ENCODE measurements at regions not wholly inside any gene's neighbourhood (a gene's known extent, or its start where the extent isn't known, plus 50 kb on each side); places are given as distances from the start of the nearest gene placed in this dataset.

DNA sequence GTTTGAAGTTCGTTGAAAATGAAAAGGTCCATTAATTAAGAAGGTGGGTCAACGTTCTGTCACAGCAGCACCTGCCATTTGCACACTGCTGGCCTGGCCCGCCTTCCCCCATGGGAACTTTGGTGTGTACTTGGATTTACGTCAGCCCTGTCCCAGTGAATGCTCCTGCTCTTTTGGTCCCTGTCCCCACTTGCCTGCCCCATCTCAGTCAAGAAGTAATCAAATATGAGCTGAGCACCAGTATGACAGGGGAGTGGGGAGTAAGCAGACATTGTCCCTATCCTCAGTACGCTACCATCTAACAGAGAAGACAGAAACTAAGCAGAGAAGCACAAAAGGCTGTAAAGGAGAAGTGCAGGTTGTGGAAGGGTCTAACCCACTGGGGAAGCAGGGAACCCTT, 65.1 kb downstream of the SLC4A3 start:
- DNase-seq, result no peak

DNA sequence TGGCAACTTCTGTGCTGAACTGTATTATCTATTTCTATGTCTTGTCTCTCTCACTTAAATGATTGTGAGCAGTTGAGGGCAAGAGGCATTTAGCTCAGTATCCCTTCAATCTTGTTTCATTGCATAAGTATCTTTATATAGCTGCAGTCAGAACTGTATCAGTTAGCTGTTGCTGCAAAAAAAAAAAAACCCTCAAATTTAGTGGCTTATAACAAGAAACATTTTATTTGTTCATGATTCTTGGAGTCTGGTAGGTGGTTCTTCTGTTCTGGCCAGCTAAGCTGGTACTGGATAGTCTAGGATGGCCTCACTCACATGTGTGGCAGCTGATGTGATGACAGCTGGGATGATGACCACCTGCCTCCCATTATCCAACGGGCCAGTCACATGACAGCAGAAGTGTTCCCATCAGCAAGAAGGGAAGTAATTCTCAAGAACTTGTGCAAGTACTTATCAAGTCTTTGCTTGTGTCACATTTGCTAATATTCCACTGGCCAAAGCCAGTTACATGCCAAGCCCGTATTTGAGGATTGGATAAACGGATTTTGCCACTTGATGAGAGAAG, 67.8 kb downstream of the SLC4A3 start:
- DNase-seq, result no peak

DNA sequence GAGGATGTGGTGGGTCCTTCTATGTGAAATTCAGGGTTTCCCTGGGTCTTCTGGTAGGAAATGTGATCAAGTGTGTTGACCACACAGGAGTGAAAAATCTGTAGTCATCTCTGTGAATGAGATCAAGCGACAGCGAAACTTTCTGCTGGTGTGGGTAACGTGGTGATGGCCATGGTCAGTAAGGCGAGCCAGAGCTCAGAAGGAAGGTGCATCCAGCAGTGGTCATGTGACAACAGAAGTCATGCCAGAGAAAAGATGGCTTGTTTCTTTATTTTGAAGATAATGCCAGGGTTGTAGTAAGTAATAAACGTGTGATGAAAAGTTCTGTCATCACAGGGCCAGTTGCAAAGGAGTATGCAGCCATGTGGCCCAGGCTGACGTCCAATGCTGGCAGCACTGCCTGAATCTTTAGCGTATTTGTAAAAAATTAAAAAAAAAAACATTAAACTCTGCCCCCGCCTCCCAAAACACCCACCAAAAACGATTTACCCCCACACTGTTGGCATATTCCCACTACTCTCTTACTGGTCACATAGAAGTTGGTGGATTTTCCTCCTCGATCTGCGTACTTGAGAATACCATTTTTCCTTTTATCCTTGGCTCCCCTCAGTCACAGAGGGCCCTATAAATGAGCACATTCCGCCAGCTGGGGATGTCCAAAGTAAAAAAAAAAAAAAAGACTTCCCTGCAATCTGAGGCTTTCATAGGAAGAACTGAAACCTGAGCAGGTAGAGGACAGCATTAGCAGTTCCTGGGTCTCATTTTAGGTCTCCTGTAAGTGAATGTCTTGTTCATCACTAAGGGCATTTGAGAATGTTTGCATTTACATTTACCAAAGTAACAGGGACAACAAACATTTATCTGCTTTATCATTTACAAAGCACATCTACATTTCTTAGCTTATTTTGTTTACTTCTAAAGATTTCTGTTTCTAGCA, 70.6 kb downstream of the SLC4A3 start:
- no peak for DNase-seq

DNA sequence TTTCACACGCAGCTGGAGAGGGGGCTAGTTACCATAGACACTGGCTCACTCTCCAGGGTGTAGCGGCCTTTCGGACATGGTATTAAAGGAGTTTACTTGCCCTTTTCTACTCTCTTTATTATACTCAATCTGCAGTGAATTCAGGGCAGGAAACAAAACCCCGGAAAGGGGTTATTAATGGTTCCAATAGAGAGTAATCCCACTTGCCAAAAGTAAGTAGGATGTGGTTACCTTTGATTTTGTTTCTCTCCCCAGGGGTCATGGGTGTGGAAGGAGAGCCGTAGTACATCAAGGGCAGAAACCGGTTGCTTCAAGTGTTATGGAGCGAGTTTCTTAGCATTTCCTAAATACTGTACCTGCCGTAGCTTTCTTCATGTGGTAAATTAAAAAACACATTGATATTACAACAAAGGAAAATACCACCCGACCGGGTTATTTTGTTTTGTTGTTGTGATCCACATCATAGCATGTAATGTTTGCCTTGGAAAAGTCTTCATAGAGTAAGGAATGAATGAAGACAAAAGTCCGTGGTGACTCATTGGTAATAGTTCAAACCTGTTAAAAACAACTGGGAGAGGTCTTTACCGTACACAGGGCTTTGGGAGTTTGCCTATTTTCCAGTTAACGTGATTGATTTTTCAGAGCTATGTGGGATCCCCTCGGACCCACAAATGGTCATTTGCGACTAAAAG, 71.5 kb downstream of the SLC4A3 start:
- no peak for DNase-seq

DNA sequence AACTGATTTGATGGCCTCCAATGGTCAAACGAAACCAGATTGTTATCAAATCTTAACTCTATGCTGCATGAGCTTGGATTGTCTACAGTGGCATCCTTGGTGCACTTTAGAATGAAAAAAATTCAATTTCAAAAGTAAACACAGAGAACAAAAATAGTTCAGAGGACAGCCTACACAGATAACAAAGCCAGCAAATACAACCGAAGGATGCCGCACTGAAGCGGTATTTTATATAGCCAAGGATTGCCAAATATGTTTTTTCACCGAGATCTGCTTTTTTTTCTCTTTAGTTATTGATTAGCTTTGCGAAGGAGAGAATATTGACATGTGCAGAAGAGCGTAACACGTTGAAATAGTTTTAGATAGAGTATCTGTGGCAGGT, 72.0 kb downstream of the SLC4A3 start:
- no peak for DNase-seq

DNA sequence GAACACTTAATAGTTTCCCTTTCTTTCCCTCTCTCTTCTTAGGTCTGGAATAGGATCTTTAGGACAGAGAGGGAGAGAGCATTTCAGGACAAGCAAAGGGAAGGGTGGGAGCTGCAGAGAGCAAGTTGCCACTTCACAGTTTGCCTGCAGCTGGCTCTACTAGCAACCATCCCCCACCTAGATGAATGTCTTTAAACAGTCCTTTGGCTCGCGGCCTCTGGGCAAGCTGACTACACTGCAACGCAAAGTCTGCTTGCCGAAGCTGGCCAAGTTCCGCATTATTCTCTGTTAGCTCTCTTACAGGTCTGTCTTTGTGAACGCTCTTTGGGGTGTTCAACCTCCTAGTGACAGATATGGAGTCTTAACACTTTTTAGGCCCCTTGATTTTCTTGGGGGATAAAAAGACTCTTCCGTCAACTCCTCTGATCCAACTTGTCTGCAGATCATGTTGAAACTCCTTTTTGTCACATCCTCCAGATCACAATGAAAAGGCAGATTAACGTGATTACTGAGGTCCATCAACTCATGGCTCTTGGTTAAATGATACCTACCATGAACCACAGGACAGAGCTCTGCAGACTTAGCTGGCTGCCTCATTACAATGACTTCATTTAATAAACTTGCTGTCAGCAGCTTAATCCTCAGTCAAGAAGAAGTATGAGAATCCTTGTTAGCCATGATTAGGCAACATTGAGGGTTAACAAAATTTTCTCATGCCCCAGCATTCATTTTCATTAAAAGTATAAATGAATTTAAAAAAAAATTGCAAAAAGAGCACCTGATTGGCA, 74.6 kb downstream of the SLC4A3 start:
- no peak for DNase-seq

DNA sequence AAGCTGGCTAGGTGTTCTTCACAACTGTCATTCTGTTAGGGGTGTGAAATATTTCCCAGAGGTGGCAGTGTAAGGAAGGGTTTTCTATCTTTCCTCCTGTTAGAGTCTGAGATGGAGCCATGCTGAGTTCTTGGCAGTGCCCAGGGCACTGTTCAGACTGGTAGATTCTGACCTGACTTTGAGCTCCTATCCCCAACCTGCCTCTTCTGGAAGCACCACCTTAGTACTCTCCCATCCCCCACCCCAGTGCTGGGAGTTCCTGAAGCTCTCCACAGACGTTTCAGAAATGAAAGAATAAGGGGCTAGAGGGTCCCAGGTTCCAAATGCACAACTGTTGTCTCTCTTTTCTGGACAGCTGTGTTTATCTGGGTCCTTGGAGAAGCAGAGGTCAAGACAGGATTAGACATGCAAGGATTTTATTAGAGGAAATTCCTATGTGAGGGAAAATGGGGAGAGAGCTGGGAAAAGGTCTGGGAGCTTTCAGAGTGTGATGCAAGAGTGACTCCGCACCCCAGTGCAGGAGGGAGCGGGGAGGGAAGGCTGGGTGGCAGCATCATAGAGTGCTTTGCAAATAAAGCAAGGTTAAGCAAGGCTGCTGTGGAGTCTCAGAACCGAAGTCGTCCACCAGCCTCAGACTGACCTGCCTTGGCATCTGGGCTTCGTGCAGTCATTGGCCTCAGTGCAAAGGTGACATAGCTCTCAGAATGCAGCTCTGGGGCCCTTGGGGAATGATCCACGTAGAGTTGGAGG, 75.5 kb downstream of the SLC4A3 start:
- no peak for DNase-seq

DNA sequence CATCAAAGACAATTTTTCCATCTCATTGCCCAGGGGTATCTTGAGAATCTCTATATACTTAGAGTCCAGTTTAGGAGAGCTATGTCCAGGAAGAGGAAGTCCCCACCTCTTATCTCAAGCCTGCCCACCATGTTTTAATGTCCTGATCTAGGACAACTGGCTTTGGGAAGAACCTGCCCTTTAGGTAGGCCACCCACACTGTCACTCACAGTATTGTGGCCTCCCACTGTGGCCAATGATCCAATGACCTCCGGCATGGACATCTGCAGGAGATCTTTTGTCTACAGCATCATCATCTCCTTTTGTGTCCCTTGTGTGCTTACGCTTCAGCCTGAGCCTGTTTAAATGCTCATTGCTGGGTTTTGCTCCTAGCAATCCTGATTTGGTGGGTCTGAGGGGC, 77.4 kb downstream of the SLC4A3 start:
- no peak for DNase-seq

DNA sequence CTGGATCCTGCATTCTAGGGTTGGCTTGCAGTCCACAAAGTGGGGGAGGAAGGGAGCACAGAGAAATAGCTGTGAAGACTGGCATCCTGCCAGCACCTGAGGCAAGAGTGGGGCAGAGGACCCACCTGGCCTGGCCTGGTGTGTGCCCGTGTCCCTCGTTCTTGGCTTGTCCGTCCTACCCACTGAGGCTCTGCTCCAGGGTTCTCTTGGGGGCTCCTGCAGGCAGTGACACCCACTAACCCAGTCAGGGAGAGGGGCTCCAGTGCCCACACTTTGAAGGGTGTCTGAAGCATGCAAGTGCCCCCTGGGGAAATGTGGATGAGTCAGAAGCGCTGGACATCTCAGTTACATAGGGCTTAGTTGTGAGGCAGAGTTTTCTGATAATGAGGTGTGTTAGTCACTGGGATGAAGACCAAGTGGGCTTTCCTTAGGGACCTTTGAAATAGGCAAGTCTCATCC, 79.4 kb downstream of the SLC4A3 start:
- no peak for DNase-seq

DNA sequence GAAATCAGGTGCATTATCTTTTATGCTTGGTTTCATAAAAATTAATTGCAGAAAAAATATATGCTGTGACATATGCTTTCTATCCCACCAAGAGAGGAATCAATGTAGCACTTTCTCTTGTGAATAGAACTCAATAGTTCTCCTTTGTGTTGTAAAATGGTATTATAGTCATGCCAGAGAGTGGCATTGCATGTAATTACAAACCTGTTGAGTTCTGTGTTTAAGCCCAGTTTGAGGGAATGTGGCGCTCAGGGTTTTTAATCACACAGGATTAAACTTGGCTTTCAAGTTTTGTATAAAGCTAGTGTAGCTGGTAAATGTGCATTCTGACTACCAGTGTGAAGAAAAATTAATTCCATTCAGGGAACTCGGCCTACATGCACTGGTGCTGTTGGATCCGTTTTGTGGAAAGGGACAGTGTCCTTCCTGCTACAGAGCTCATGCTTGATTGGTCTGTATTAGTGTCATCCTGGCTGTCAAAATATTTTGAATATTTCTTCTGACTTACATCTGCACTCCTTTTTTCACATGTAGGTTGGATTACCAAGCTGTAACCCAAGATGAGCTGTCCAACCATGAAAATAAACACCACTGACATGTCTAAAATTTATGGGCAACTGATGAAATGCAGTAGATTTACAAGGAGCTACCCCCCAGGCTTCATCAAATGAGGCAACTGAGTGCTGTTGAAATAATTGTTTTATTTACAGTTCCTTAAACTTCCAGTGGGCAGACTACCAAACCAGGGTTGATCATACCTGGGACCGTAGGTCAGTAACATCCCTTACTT, 80.3 kb downstream of the SLC4A3 start:
- no peak for DNase-seq

DNA sequence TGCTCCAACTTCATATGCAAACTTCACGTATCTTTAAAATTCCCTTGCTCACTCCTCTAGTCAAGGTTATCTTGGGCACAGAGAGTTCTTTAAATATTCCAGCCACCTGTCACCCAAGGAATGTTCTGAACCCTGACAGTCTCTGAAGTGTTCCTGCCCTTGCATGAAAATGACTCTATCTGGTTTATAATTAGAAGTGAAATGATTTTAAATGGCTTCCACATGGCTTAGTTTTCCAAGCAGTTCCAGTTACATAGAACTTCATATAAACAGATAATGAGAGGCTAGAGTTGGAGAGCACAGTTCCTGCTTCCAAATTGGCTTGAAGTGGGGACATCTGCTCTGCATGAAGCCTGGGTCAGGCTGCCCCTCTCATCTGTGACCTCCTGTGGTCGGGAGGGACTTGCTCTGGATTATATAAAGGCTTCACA, 81.9 kb downstream of the SLC4A3 start:
- no peak for DNase-seq

DNA sequence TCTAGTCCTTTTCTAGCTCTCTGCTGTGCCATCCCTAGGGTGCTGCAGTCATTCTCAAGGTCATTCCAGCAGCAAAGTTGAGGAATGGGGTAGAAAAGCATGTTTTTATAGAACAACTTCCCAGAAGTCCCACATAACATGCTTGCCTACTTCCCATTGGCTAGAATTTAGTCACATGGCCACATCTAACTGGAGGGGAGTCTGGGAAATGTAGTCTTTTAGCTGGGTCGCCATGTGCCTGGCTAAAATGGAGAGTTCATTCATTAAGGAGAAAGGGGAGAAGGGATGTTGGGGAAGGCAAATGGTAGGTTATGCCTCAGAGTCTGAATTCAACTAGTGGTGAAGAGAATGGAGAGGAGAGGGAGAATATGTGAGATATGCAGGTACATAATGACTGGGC, 85.7 kb downstream of the SLC4A3 start:
- no peak for DNase-seq

DNA sequence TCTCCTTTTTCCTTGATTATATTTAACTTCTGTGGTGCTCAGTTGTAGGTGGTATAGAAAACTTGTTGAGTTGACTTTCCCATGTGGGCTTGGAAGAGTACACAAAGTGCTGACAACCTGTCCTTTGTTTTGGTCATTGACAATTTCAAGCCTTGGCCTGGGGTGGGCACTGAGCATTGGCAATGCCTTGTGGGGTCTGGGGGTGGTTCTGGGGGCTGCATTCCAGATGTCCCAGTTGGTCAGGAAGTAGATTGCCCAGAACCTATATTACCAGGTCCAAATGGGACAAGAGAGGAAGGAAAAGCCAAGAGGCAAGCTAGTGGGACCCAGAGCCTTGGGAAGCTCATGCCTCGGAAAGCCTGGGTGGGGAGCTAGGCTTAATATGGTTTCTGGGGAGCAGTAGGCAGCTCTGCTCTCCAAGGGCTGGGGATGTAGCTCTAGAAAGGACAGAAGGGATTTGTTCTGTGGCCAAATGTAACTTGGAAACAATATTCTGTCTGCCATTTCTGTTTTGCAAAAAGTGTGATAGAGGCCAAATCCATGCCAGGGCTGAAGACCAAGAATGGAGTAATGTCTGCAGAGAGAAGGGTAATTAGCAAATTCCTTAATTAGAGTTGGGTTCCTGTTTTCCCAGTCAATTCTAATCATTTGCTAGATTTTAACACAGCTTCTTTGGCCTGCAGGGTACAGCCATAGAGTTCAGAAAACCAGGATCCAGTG, 87.4 kb downstream of the SLC4A3 start:
- no peak for DNase-seq

DNA sequence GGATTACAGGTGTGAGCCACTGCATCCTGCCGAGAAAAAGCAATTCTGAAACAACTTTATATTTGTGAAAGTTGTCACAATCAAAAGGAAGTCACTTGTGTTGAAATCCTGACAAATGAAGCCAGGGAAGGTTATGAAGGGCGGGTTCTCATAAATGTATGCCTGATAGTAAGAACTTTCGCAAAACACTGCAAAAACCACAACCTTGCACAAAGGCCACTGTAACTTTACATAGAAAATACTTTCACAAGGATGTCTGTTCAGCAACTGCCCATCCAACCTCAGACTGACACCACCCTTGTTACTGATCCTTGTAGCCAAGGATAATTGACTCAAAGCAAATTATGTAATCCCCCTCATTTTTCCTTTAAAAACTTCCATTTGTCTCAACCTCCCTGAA, 90.6 kb downstream of the SLC4A3 start:
- peak; percentile 75 for DNase-seq

DNA sequence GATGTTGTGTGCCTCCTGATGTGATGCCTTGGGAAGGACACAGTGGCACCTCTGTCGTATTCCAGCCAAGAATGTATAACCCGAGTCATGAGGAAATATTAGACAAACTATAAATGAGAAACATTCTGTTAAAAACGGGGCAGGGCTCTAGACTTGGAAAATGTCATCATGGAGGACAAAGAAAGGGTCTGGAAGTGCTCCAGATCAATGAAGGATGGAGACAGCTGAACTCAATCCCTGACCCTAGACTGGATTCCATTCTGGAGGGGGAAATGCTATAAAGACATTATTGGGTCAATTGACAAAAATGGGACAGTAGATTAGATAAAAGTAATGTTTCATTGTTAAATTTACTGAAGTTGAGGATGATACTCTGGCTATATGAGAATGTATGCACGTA, 92.1 kb downstream of the SLC4A3 start:
- no peak for DNase-seq

DNA sequence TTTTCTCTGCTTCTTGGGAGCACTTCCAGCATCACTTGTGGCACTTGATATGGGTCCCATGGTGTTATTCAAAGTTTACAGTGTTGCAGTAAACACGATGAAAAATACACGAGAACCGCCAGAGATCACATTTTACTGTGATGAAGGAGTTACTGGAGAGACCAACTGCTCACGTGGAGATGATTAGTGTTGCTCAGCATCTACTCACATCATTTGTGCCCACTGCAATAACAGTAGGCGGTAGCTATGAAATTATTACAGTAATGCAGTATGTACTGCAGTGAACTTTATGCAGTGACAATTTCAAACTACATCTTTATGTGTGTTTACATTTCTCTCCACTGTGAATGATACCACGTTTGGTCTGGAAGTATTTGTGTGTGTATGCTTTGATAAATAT, 93.5 kb downstream of the SLC4A3 start:
- no peak for DNase-seq

DNA sequence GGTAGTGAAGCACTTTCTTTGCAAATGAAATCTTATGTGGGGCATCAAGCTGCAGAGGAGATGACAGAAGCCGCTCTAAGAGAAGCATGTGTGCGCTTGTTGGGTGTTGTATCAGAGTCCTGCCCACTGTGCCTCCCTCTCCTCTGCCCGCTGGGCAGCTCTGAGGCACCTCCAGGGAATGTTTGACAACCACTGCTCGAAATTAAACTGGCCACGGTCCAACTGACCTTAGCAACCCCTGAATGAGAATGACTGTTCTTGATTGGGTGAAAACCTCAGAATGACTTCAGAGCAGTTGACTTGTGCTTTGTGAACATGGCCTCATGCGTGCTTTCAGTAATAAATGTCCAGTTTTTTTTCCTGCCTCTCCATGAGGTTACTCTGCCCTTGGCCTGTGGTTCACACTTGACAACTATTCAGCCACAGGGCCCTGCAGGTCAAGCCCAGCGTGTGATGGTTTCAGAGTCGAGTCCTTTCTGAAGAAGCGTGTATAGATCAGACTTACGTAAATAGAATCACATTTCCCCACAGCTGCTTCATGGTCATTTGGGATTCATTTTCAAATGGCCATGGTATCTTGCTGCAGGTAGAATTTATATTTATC, 94.9 kb downstream of the SLC4A3 start:
- DNase-seq, result no peak

DNA sequence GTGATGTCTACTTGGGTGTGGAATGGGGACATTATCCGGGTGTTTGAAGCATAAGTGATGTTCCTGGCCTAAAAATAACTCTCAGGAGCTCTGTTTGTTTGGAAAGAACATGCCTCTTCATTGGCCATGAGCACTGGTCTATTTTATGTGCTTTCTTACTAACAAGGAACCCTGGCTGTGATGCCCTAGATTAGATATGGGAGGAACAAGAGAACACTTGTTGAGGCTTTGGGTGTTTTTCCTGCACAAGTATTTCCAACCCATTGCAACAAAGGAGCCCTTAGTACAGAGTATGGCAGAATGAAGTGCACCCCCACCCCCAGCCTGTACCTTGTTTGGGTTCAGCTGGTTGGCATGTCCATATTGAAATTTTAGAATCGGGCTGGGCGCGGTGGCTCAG, 95.9 kb downstream of the SLC4A3 start:
- no peak for DNase-seq

DNA sequence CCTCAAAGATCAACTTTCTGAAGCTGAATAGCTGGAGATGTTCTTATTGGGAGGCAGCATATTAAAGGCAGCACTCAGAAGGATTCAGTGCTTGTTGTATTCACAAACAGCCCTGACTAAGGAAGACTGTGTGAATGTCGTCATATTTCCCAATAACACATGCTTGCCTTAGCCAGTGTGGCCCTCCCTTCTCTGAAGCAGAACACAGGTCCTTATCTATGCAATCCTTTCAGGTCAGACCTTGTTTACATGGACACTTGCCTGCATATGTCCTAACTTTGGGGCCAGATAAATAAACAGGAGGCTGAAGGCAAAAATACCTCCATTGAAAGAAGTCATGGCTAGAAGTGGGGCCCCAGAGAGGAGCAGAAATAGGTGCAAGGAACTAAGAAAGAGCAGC, 97.2 kb downstream of the SLC4A3 start:
- no peak for DNase-seq

DNA sequence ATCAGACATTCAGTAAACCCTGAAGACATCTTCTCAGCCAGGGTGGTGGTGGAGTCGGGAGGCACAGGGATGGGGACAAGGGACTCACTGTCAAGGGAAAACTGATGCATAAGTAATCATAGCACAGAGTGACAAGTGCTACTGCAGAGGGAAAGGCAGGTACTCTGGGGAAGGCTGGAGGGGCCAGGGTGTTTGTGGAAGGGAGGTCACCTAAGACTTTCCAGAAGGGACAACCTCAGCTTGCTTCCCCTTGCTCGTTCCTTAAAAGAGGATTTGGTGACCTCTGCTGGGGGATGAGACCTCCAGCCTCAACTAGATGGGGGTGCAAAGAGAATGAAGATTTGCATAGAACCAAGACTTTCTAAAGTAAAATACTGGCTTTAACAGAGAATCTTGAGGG, 99.5 kb downstream of the SLC4A3 start:
- no peak for DNase-seq
